Heart left ventricle (tissue), 13 donors: ENCODE measurements at regions not wholly inside any gene's neighbourhood (a gene's known extent, or its start where the extent isn't known, plus 50 kb on each side); places are given as distances from the start of the nearest gene placed in this dataset.

ENCODE experiments used
- POLR2A ChIP-seq, 2 donors: fragments of 450-650 bp; IDR thresholded peaks; one replicate each; pipeline ENCODE4 v1.6.1; 2017; ENCODE audit warnings: antibody characterized with exemption in 2 of 2, mild to moderate bottlenecking in 2 of 2, moderate library complexity in 2 of 2
- TF ChIP-seq, protein P1 (sequence below), 12 donors: fragments of 200-600 bp; sonication (generic) in 4 of 12; IDR thresholded peaks; one replicate each; pipeline versions ENCODE4 v1.5.0 to v1.8.0; 2018 to 2022; ENCODE audit warnings: antibody characterized with exemption in 12 of 12, mild to moderate bottlenecking in 5 of 12
- donor health status: ischemic (EF 13 %, LVEDD 7.1; RV severe dilation, severe dysfunction).
- donor health status: DM: no; HTN: yes; CAD: no.
- donor health status: DM: no; HTN: no; CAD: no.
- donor health status: ischemic (EF 25% LVEDD 6.9; RV normal size, moderate dysfunction).
- donor health status: ischemic (EF 25% LVEDD 5.7; RV mildly dilated, moderate dysfunction).
- donor health status: ischemic (EF 35%, LVEDD 5.7; RV mildly dilated, moderate dysfunction).
- donor health status: nonischemic (EF 11% LVEDD 7.7; RV severe dilation, severe dysfunction).
- donor health status: DM: yes; HTN: yes; CAD: no.
- donor health status: PGD.
- donor health status: ischemic (EF 29% LVEDD 5.4; RV normal size, mild dysfunction).
- donor health status: nonischemic (EF 23%, LVEDD 6.1; RV moderate dilation, normal function).

DNA sequence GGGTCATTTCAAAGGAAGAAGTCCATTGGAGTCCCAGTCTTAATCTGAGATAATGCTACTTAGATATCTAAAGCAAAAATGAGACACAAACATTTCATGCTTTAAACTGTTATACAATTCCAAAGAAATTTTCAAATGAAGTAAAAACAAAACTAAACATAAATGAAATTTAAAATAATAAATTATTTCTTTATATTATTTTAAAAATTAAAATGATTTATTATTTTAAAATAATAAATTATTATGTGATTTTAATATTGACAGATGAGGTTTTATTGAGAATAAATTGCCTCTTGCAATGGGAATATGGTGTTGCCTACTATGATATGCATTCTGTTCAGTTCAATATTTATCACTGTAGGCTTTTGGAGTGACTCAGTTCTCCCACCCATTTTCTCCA is 93.7 kb upstream of the BACH2 start:
- no peak for TF ChIP-seq POLR2A (IDR thresholded peaks at IDR 0.05)
- TF ChIP-seq, protein P1, sequence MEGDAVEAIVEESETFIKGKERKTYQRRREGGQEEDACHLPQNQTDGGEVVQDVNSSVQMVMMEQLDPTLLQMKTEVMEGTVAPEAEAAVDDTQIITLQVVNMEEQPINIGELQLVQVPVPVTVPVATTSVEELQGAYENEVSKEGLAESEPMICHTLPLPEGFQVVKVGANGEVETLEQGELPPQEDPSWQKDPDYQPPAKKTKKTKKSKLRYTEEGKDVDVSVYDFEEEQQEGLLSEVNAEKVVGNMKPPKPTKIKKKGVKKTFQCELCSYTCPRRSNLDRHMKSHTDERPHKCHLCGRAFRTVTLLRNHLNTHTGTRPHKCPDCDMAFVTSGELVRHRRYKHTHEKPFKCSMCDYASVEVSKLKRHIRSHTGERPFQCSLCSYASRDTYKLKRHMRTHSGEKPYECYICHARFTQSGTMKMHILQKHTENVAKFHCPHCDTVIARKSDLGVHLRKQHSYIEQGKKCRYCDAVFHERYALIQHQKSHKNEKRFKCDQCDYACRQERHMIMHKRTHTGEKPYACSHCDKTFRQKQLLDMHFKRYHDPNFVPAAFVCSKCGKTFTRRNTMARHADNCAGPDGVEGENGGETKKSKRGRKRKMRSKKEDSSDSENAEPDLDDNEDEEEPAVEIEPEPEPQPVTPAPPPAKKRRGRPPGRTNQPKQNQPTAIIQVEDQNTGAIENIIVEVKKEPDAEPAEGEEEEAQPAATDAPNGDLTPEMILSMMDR (IDR thresholded peaks at IDR 0.05): no peak
